ENCODE measurements at regions not wholly inside any gene's neighbourhood (a gene's known extent, or its start where the extent isn't known, plus 50 kb on each side); places are given as distances from the start of the nearest gene placed in this dataset.

DNA sequence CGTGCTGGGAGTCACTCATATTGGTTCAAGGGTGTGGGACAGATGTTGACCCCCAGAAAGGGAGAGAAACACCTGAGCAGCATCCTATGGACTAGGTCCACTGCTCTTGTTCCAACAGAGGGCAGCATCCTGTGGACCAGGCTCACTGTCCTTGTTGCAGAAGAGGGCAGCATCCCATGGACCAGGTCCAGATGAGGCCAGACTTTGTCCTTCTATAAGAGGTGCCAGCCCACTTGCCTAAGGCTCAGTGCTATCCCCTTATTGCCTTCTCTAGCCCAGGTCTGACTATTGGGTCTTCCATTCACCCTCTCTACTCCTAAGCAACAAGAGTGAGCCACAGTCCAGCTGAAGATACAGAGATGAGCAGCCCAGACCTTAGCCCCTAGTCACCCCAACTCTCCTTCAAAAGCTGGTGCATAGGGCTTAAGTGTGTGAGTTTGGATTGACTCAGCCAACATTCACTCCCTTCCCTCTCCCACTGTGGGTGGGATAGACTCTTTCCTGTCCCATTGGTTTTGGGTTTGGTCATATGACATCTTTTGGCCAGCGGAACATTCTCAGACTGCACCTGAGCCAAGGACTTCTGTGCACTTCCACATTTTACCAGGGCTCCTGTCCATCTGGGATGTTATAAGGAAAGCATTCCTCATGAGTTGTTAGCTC is 132.4 kb upstream of the GPC1 start (continued):
- TF ChIP-seq CHD7 (IDR thresholded peaks at IDR 0.05; ENCODE audit: insufficient replicate concordance, low read length) (no peak), GTF2F1 (IDR thresholded peaks at IDR 0.05; ENCODE audit: borderline replicate concordance, low read depth, low read length) (no peak), CREB1 (IDR thresholded peaks at IDR 0.05) (no peak), NRF1 (IDR thresholded peaks at IDR 0.05; ENCODE audit: low read depth, low read length) (no peak), FOSL1 (IDR thresholded peaks at IDR 0.05; ENCODE audit: insufficient read depth, low read depth, low read length) (no peak), SAP30 (IDR thresholded peaks at IDR 0.05; ENCODE audit: insufficient read depth, insufficient replicate concordance, low read length) (no peak), TBP (IDR thresholded peaks at IDR 0.05; ENCODE audit: low read depth, low read length) (no peak), HDAC2 (IDR thresholded peaks at IDR 0.05; ENCODE audit: borderline replicate concordance in 1 of 2, low read depth in 2 of 2, low read length in 2 of 2) (no peak)

All from H1 (cell line).